ENCODE measurements at regions not wholly inside any gene's neighbourhood (a gene's known extent, or its start where the extent isn't known, plus 50 kb on each side); places are given as distances from the start of the nearest gene placed in this dataset.

DNA sequence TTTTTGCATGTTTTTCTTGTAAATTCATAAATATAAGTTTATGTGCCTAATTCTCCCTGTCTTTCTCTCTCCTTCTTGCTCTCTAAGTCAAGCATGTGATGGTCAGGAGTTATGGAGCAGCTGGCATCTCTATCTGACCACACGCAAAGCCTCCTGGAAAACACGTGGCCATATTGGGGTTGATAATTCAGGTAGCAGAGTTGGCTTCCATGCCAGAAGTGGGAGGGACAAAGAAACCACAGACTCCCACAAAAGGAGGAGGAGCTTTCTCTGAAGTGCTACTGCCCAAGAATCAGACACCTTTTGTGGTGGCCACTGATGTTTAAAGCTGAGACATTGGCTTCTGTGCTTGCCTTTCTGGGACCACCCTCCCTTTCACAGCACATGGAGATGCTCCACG, 517.6 kb upstream of the TMEM132C start:
- DNase-seq (ENCODE audit: low spot score) = no peak

DNA sequence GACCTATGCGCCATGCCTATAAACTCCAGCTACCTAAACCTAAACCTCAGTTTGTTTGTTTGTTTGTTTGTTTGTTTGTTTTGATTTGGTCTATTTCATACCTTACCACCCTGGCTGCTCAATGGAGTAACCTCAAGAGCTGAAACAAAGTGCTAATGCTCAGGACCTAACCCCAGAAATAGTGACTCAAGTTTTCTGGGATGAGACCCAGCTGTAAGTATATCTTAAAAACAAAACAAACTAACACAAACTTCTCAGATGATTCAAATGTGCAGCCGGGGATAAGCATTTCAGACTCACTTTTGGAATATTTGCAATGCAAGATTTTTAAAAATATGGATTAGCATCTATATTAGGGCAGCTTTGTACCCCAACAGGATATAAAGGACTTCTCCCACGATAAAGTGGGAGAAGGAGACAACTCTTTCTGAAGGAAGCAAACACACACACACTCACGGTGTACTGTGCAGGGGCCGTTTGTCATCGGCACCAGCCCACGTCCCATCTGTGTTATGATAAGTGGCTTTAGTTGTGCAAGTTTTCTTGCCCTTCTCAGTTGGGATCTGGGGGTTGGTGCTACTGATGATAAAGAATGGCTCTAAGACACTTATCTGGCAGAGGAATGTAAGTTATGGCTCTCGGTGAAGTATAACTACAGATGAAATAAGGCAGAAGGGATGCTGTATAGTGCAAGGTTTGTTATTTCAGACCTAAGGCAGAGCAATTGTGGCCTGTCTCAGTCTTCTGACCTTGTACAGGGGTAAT, 516.7 kb upstream of the TMEM132C start:
- DNase-seq (ENCODE audit: low spot score) = no peak

DNA sequence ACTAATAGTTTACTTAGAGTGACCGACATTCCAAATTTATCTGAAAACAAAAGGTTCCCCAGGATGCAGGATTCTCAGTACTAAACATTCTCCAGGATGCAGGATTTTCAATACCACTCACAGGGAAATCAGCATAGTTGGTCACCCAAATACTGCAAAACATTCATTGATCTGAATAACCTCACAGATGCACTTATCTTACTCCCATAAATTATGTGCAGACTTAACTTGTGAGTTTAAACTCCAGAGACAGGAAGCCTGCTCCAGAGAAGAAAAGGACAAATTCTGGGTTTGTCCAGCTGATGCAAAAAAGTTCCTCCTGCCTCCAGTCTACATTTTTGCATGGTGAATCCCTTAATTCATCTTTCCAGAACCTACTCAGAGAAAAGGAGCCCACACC, 514.2 kb upstream of the TMEM132C start:
- DNase-seq (ENCODE audit: low spot score) = no peak

DNA sequence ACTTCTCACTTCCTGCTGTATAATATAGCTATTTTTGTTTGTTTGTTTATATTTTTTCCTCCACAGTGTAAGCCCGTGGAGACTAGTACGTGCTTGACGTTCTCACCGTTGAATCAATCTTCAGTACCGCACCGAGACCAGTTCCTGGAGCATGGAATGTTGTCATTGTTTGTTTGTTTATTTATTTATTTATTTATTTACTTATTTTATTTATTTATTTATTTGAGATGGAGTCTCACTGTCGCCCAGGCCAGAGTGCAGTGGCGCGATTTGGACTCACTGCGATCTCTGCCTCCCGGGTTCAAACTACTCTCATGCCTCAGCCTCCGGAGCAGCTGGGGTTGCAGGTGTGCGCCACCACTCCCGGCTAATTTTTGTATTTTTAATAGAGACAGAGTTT, 506.6 kb upstream of the TMEM132C start:
- no peak for DNase-seq (ENCODE audit: low spot score)

DNA sequence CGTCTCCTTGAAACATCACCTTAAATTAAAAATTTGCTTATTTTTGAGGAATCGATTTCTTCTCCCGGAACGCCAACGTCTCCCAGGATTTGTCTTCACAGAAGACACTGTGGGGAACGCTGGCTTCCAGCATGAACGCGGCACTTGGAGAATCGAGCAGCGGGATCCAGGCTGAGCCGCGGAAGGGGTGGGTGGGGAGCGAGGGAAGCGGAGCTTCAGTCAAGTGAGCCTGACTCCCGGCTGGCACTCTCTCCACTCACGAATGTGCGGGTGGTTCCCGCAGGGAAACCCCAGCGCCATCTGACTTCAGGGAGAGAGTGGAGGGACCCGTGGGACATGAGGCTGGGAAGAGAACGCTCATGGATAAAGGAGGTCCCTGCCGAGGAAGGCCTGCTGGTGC, 506.0 kb upstream of the TMEM132C start:
- no peak for DNase-seq (ENCODE audit: low spot score)

DNA sequence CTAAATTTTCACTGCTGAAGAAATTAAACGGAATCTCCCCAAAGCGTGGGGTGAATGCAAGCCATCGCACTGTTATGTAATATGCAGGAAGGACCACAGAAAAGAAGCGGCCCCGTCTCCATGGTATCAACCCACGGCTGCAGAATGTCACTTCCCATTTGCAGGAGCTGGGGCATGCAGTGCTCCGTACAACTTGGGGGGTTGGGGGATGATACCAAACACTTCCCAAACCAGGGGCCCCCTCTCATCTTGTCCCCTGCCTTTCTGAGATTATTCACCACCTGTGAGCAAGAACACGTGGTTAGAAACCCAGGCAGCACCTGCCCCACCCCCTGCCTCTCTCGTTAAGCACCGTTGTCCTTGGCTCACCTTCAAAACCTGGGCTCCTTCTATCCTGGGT, 505.1 kb upstream of the TMEM132C start:
- no peak for DNase-seq (ENCODE audit: low spot score)

DNA sequence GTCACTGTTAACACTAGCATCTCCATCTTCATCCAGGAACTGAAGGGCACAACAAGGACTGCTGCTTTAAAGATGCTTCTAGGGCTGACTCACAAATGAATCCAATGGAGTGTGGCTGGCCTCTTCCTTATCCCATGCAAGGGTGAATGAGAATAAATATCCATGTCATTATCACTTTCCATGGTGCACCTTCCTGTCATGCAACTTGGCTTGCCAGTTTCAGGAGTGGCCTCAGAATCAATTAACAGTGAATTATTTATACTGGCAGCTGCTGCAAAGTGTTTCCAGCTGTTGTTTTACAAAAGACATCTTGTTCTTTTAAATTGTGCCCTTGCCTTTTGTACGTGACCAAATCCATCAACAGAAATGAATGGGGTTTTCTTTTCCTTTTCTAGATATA, 499.3 kb upstream of the TMEM132C start:
- DNase-seq (ENCODE audit: low spot score) = no peak

DNA sequence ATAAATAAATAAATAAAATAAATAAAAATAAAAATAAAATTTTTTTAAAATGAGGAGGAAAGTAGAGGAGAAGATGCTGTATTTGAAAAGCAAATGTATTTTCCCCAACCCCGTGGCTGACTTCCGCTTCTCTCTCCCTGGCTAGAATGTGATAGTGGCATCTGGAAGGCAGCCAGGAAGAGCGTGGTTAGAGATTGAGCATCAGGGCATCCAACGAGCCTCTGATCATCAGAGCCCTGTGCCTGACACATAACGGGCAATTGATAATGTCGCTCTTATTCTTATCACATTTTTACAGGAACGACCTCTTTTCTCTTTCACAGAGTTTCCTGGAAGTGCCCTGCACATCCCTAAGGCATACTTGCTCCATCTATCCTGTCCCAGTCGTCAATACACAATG, 496.9 kb upstream of the TMEM132C start:
- no peak for DNase-seq (ENCODE audit: low spot score)

DNA sequence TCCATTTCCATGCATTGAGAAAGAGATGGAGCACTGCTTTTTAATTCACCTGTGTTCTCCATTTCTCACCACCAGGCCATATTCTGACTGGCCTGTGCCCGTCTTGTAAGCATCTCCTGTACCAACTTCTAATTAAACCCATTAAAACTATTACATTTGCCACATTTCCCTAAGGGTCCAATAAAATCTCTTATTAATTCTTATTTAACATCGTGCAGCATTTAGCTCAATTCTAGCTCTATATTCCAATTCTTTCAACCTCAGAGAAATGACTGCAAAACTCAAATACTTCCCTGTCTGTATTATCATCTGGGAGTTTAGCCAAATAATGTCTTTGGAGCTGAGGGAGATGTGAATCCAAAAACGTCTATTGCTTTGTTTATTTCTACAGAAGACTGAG, 495.4 kb upstream of the TMEM132C start:
- DNase-seq (ENCODE audit: low spot score) = no peak

DNA sequence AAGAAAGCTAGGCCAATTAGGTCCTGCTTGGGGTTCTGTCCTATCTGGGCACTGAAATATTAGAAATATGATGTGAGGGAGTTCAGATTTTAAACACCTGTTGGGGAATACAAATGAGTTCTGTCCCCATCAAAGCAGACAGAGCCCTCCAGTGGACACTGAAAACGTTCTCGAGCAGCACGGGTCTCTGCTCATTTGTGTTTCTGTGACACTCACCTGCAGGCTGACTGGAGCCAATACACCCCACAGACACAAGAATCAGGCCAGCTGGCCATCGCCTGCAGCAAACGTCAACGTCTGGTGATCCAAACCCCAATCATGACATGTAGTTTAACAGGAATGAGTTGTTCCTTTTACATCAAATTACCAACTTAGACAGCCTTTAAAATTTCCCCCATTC, 493.4 kb upstream of the TMEM132C start:
- DNase-seq (ENCODE audit: low spot score) = peak; percentile 4

DNA sequence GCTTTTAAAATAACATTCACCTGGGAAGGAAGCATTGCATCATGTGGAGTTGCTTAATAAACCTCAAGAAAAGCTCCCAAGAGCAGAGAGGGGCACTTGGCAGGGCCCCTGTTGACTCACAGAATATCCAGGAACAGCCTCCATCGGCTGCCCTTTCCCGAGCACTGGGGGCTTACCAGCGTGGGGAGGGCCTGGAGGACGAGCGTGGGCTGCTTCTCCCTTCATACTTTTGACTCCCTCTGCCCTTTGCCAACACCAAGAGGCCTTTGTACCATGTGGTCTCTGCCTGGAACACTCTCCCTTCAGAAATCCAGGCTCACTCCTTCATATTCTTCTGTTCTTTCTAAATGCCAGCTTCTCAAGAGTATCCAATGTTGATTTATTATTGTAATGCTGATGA, 492.1 kb upstream of the TMEM132C start:
- no peak for DNase-seq (ENCODE audit: low spot score)

DNA sequence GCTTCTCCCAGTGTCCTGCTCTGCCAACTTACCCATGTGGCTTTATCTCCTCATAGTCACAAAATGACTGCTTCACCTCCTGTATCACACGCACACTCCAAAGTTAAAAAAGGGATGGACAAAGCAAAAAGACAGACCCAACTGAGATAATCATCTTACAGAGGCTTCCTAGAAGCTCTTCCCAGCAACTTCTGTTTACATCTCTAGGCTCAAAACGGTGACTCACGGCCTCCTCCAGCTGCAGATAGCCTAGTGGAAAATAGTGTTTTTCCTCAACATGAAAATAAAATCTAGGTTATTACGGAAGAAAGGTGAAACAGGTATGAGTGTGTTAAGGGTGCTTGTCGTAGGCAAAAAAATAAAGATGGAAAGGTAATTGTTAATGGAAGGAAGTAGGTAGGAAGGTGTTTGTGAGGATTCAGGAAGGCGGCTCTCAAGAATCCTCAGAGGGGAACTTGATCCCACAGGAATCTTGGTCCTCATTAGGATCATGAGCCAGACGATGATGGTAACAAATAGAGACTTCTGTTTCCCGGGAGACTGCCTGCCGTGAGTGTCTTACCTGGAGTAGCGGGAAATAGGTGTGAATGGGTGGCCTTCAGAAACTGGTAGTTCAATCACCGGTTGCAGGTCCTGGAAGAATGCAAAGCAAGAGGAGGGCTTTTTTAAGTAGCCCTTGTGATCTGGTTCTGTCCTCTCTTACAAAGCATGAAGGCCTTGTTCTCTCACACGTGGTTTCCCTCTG, 487.5 kb upstream of the TMEM132C start:
- DNase-seq (ENCODE audit: low spot score) = no peak

DNA sequence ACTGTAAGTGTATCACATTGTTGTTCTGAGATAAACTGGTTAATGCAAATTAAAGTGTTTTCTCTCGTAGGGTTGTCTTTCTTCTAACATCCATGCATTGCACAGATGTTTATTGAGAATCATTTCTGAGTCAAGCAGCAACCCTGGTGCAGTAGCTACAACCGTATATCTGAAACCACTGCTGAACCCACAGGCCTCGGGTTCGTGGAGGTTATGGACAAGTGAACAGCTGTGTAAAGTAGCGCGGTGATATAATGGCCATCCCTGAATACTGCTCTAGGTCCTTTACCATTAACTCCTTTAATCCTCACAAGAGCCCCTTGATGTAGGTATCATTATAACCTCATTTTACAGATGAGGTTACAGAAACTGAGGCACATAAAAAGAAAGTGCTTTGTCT, 486.1 kb upstream of the TMEM132C start:
- DNase-seq (ENCODE audit: low spot score) = no peak

DNA sequence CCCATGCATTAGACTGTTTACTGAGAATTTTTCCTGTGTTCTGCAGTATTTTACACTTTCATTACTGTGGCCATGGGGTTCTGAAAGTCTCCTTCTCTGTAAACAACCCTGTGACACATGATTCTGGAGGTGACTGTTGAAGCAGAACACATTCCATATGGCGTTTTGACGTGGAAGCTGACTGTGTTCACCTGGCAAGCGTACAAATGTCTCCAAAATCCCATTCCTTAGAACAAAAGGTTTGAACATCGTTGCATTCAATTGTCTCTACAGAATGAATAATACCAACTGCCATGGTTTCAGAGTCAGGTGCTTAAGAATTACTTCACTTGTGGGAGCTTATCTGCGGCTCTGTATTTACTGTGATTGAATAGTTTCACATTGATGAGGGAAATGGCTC, 485.6 kb upstream of the TMEM132C start:
- no peak for DNase-seq (ENCODE audit: low spot score)

DNA sequence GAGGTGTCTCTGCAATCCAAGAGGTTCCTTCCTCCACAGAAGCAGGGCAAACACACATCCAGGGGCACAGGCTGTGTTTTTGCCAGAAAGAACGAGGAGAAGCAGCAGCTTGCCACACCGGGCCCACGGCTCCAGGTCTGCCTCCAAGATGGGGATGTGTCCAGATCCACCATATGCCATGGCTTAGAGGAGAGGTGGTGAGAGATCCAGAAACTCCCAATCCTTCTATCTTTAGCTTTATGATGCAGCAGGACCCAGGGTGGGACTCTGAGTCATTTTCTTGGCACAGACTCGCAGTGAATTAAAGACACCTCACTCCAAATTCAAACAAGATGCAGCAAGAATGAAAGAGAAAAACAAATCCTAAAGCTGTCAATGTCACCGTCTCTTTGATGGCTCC, 481.4 kb upstream of the TMEM132C start:
- DNase-seq (ENCODE audit: low spot score) = no peak

DNA sequence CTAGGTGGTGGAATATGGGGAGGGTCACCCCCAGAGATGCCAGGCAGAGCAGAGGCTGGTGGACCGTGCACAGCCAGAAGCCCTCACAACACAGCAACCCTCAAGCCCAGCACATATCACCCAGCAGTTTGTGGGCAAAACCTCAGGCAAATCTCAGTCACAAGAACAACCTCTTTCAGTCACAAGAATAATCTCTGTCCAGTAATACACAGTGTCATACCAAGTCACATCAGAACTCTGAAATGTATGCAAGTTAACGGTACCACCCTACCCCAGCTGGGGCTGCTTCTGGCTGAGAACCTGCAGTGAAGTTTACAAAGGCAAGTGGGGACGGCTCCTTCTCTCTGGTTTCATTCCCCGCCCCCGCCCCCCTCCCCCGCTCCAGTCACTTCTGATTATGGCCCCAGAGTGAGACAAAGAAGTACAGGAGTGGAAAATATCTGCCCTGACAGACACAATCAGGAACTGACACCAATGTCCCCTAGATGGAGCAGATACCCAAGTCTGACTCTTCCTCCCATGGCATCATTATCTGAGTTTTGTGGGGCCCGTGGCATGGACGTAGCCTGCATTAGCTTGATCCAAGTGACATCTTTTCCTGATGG, 480.9 kb upstream of the TMEM132C start:
- no peak for DNase-seq (ENCODE audit: low spot score)

DNA sequence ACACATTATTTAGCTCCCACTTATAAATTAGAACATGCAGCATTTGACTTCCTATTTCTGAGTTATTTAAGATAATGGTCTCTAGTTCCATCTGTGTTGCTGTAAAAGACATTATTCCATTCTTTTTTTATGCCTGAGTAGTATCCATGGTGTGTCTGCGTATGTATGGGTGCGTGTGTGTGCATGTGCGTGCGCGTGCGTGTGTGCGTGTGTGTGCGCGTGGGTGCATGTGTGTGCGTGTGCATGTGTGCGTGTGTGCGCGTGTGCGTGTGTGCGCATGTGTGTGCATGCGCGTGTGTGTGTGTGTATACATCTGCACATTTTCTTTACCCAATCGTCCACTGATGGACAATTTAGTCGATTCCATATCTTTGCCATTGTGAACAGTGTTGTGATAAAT, 479.4 kb upstream of the TMEM132C start:
- no peak for DNase-seq (ENCODE audit: low spot score)

DNA sequence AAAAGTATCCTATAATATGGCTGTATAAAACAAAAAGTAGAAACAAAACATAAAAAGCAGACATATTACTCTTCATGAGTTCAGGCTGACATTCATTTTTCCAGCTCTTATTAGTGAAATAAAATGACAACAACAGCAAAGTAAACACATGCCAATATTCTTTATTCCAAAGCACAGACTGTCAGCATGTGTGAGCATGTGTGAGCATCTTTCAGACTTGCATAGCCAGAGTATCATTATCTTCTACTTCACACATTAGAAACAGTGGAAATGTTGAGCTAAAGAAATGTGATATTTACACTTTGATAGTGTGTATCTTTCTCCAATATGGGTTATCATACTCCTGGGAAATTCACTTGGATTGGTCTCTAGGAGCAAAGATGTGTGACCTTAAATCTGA, 476.6 kb upstream of the TMEM132C start:
- no peak for DNase-seq (ENCODE audit: low spot score)

DNA sequence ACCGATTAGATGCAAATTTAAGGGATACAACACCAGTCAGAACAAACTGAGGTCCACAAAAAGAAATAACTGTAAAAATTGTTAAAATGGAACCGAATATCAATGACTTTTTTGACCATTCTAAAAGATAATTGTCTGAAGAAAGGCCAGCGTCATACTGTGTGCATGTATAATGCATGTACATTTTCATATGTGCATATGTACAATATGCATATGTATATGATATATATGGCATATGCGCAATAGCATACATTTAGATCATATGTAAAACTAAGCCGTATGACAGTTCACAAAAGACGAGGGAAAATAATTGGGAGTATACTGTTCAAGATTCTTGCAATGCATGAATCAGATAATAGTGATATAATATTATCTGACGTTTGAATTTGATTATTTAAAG, 475.8 kb upstream of the TMEM132C start:
- no peak for DNase-seq (ENCODE audit: low spot score)

DNA sequence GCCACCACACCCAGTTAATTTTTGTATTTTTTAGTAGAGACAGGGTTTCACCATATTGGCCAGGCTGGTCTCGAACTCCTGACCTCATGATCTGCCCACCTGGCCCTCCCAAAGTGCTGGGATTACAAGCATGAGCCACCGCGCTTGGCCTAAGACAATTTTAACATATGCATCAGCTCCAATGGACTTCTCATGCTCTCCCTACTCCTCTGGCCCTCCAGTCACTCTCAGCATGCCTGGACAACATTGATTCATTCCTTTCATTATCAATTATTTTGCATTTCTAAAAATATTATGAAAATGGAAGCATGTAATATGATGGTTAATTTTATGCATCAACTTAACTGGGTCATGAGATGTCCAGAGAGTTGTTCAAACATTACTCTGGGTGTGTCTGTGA, 469.1 kb upstream of the TMEM132C start:
- no peak for DNase-seq (ENCODE audit: low spot score)

DNA sequence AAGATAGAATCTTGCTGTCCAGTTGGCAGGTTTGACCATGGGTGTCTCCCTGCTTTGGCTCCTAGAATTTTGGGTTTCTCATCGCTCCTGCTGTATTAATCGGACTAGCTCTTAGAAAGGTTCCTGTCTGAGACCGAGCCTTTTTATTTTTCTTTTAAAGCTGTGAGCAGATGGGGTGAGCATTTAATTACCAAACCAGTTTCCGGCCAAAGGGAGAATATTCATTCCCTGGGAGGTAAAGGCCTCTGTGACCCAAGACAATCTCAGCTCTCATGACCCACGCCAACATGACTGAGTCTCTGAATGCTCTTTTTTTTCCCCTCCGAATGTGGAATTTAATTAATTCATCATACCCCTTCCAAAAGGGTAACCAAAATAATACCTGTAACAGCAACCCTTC, 464.7 kb upstream of the TMEM132C start:
- DNase-seq (ENCODE audit: low spot score) = no peak

DNA sequence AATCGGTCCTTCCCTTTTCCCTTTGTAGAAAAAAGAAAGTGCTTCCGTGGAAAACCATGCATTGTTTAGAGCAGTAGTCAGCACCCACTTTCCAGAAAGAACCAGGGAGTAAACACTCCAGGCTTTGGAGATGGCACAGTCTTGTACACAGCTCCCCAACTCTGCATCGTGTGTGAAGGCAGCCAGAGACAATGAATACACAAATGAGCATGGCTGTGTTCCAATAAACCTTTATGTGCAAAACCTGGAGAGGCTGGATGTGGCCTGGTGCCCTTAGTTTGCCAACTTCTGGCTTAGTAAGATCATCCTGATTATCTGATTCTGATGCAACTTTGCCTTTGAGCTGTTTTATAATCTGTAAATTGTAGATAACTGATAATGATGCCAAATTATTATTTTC, 463.4 kb upstream of the TMEM132C start:
- no peak for DNase-seq (ENCODE audit: low spot score)

DNA sequence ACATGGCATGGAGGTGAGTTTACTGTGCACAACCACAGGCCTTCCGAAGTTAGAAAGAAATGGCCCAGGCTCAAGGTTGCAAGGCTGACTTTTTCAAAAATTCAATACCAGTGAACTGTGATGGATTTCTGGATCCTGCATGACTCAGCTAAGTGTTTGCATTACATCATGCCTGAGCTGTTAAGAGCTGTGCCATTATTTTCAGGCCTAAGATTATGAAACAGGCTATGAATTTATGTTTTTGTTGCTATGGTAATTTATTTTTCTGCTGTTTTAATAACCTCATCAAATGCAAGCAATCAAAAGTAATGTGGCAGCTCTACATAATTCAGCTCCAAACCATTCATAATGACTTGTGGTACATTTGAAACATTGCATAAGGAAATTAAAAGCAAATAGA, 457.7 kb upstream of the TMEM132C start:
- DNase-seq (ENCODE audit: low spot score) = no peak

DNA sequence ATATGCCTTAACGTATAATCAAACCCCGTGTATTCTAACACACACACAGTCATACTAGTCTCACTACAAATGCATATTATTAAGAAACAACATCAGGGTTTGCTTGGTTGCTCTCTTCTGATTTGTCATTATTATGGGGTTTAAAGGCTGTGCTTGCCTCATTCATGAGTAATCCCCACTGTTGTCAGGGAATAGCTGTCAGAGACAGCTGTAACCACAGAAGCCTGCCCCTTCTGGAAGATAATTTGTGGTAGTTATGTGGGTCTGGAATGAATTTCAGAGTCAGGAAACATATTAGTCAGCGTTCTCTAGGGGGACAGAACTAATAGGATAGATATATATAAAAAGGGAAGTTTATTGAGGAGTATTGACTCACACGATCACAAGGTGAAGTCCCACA, 456.9 kb upstream of the TMEM132C start:
- DNase-seq (ENCODE audit: low spot score) = no peak

Data from NAMALWA (cell line).